Mesodermal cell (in vitro differentiated cells): ENCODE measurements at regions not wholly inside any gene's neighbourhood (a gene's known extent, or its start where the extent isn't known, plus 50 kb on each side); places are given as distances from the start of the nearest gene placed in this dataset.

Source experiments
- H3K27ac ChIP-seq: 2 replicates; pipeline ENCODE4 v1.7.0; 2013; ENCODE audit warnings: mild to moderate bottlenecking, low read depth, low read length, moderate library complexity; ENCODE audit not compliant: severe bottlenecking
- H3K36me3 ChIP-seq: 2 replicates; pipeline ENCODE4 v1.7.1; 2013; ENCODE audit warnings: mild to moderate bottlenecking, low read length, moderate library complexity; ENCODE audit not compliant: control insufficient read depth, insufficient read depth
- H3K4me1 ChIP-seq: one replicate; pipeline ENCODE4 v1.7.1; 2013; ENCODE audit warnings: mild to moderate bottlenecking, low read length; ENCODE audit not compliant: insufficient read depth, control insufficient read depth, poor library complexity, severe bottlenecking
- H3K4me3 ChIP-seq: 2 replicates; pipeline ENCODE4 v1.7.0; 2013; ENCODE audit warnings: low read length, control low read depth, mild to moderate bottlenecking; ENCODE audit not compliant: insufficient read depth, poor library complexity, severe bottlenecking; ENCODE audit errors: extremely low read depth
- H3K9me3 ChIP-seq: 2 replicates; pipeline ENCODE4 v1.7.1; 2013; ENCODE audit warnings: mild to moderate bottlenecking, low read length, moderate library complexity; ENCODE audit not compliant: control insufficient read depth
- WGBS, 2 experiments: methylation state at CpG; one replicate each; pipeline ENCODE4 v1.1.5; 2013; ENCODE audit warnings: missing lambda C conversion rate in 2 of 2; ENCODE audit not compliant: insufficient coverage in 2 of 2; 5-methylcytosine and 5-hydroxymethylcytosine counted together

DNA sequence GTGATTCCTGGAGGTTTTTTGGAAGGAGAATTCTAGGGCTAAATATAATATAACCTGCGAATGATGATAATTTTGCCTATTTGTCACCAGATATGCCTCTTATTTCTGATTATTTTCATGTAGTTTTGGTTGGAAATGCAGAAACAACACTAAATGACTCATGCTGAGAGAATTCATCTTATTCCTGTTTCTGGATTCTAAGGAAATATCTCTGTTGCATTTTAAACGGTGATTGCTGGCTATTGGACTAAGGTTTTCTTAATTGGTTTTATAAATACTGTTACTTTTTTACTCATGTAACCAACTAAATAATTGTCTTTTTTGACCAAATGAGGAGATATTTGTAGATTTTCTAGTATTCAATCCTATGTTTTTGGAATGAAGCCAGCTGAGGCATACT lies 204.9 kb upstream of the NPSR1 start:
- Histone ChIP-seq H3K27ac (no peak overlapping the region), H3K4me3 (no peak overlapping the region), H3K4me1 (no peaks in the 10 kb centered on the region), H3K9me3 (no peaks in the 10 kb centered on the region), H3K36me3 (no peaks in the 10 kb centered on the region)
- no CpG with 5 or more reads among the region's 2 CpGs for WGBS, 2 experiments

DNA sequence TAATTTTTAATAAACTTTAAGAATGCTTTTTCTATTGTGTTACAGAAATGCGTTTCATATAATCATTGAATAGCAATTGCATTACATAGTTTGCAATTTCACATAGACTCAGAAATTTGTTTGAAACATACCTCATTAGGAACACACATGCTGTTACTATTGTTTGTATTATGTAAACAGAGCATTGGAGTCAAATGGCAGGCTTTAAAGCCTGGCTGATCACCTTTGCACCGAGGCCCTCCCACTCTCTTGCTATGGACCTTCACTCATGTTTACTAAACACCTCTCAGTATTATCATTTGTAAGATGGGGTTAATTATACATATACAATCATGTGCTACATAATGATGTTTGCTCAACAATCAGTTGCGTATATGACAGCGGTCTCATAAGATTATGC lies 203.6 kb upstream of the NPSR1 start:
- no peaks in the 10 kb centered on the region for H3K36me3 ChIP-seq
- H3K4me3 ChIP-seq = no peak overlapping the region
- WGBS, 2 experiments = no CpG with 5 or more reads among the region's 4 CpGs

DNA sequence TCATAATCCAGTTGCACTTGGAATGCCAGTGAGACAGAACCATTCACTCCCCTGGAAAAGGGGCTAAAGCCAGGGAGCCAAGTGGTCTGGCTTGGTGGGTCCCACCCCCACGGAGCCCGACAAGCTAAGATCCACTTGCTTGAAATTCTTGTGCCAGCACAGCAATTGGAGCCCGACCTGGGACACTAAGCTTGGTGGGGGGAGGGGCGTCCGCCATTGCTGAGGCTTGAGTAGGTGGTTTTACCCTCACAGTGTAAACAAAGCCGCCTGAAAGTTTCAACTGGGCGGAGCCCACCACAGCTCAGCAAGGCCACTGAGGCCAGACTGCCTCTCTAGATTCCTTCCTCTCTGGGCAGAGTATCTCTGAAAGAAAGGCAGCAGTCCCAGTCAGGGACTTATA lies 200.7 kb upstream of the NPSR1 start:
- no peak overlapping the region for H3K27ac ChIP-seq
- no peaks in the 10 kb centered on the region for H3K36me3 ChIP-seq
- 86 to 92% methylated on average over 3 to 4 of the region's 7 CpGs for WGBS, 2 experiments
- no peak overlapping the region for H3K4me3 ChIP-seq
- H3K9me3 ChIP-seq = no peaks in the 10 kb centered on the region
- no peaks in the 10 kb centered on the region for H3K4me1 ChIP-seq

More for the DNA sequence above, 203.6 kb upstream of the NPSR1 start:
- no peak overlapping the region for H3K27ac ChIP-seq
- H3K4me1 ChIP-seq = no peaks in the 10 kb centered on the region
- no peaks in the 10 kb centered on the region for H3K9me3 ChIP-seq

DNA sequence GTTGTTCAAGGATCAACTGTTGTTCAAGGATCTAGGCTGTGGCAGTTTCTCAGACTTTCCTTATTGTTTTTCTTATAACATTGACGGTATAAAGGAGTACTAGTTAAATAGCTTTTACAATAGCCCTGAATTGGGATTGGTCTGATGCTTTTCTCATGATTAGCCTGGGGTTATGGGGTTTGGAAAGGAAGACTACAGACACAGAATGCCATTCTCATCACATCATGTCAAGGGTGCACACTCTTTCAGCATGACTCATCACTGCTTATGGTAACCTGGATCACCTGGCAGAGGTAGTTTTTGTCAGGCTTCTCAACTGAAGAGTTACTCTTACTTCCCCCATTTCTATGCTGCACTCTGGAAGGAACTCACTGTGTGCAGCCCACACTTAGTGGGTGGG lies 194.2 kb upstream of the NPSR1 start:
- no CpG with 5 or more reads among the region's 1 CpG for WGBS, 2 experiments
- H3K4me1 ChIP-seq = peaks cover 7% of the 10 kb centered on the region
- H3K27ac ChIP-seq = no peak overlapping the region
- no peak overlapping the region for H3K4me3 ChIP-seq
- H3K9me3 ChIP-seq = no peaks in the 10 kb centered on the region
- H3K36me3 ChIP-seq = no peaks in the 10 kb centered on the region

DNA sequence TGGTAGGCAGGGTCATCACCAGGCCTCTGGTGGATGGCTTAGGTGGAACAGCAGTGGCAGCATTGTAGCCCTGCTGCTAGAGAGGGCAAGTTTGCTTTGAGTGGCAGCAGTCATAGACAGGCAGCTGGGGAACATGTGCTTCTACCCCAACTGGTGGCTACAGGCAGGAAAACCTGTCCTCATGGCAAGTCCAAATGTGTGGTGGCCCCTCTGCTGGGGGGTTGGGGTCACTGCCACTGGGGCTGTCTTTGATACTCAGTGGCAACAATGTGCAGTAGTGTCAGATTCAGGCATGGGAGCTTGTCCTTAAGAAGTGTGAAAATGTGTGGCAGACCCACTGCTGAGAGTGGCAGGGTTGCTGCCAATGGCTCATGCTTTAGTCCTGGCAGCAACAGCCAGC lies 186.2 kb upstream of the NPSR1 start:
- no peak overlapping the region for H3K27ac ChIP-seq
- no peaks in the 10 kb centered on the region for H3K9me3 ChIP-seq
- no peaks in the 10 kb centered on the region for H3K4me1 ChIP-seq
- no peaks in the 10 kb centered on the region for H3K36me3 ChIP-seq
- no peak overlapping the region for H3K4me3 ChIP-seq

DNA sequence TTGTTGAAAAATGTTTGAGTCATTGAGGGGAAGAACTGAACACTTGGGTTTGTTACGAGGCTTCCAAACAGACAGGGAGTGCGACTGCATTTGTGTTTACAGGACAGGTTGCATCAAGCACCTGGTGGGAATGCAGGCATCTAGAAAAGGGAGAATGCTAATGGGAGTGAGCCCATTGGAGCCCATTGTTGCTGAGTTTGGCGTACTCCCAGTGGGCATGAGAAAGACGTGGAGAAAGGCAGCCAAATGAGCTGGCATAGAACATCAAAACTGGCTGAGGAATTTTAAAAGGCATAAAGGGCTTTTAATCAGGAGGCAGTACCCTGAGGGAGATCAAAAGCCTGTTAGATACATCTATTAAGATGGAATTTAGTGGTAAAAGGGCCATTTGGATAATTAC lies 171.6 kb upstream of the NPSR1 start:
- H3K27ac ChIP-seq = no peak overlapping the region
- no peak overlapping the region for H3K4me3 ChIP-seq
- H3K4me1 ChIP-seq = no peaks in the 10 kb centered on the region
- 89 to 91% methylated on average over 4 of the region's 4 CpGs for WGBS, 2 experiments
- no peaks in the 10 kb centered on the region for H3K36me3 ChIP-seq
- H3K9me3 ChIP-seq = no peaks in the 10 kb centered on the region

DNA sequence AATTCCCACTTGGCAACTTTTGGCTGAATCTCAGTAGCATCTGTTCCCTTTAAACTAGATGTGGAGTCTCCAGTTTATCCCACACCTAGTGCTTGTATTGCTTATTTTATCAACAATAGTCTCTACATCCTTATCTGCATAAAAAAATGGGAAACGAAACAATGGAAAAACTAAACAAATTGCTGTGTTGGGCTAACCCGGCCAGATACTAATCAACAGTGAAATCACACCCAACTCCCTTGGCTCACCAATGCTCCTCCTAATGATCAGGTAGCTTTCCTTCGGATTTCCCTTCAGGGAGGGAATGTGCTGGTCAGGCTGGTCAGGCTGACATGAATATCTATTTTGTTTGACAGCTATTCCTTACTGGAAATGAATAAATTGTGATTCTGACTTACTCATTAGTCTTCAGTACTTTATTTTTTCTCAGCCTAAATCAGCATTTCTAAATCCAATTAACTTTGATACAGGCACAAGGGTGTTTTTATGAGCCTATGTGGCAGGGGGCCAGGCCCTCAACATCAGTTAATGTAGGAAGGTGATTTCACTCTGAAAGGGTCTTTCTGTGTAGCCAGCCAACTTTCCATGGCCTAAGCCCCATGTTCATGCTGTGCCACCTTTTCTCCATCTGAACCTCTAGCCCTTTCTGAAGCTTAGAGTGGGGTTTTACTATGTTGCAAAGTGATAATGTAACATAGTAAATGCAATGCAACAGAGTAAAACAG lies 170.5 kb upstream of the NPSR1 start:
- 87 to 100% methylated on average over 2 of the region's 3 CpGs for WGBS, 2 experiments
- Histone ChIP-seq H3K36me3 (no peaks in the 10 kb centered on the region), H3K4me1 (no peaks in the 10 kb centered on the region), H3K9me3 (no peaks in the 10 kb centered on the region), H3K4me3 (no peak overlapping the region), H3K27ac (no peak overlapping the region)

DNA sequence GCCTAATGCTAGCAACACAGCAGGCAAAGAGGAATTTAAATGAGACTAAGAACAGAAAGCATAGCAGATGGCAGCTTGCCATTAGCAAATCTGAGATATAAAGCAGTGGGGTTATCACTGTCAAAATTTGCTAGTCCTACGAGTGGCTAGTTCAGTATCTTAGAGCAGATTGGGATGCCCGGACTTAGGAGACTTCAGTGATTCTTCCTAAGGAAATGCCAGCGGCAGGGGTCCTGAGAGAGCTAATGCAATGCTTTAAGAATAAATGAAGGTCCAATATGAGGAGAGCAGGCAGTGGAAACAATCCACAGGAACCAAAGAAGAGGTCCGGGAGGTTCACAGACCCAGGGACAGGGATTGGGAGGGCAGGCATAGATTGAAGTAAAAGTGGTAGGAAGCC lies 169.3 kb upstream of the NPSR1 start:
- no peak overlapping the region for H3K27ac ChIP-seq
- H3K36me3 ChIP-seq = no peaks in the 10 kb centered on the region
- no peak overlapping the region for H3K4me3 ChIP-seq
- WGBS, 2 experiments = 70 to 74% methylated on average over 4 of the region's 4 CpGs
- no peaks in the 10 kb centered on the region for H3K4me1 ChIP-seq
- no peaks in the 10 kb centered on the region for H3K9me3 ChIP-seq

DNA sequence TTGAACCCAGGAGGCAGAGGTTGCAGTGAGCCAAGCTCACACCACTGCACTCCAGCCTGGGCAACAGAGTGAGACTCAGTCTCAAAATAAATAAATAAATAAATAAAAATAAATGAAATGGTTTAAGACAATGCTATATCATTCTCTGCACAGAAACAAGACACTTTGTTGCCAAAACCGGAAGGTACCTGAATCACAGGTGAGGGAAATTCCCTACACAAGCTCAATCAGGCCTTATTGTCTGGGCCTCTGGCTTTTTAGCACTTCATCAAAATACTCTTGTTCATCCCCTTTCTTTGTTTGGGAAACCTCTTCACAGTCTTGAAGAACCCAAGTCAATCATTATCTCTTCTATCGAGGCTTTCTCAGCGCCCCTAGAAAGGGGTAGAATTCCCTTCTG lies 166.1 kb upstream of the NPSR1 start:
- H3K4me1 ChIP-seq = no peaks in the 10 kb centered on the region
- H3K9me3 ChIP-seq = no peaks in the 10 kb centered on the region
- H3K36me3 ChIP-seq = no peaks in the 10 kb centered on the region
- H3K4me3 ChIP-seq = no peak overlapping the region
- 89 to 100% methylated on average over 1 of the region's 3 CpGs for WGBS, 2 experiments
- no peak overlapping the region for H3K27ac ChIP-seq

DNA sequence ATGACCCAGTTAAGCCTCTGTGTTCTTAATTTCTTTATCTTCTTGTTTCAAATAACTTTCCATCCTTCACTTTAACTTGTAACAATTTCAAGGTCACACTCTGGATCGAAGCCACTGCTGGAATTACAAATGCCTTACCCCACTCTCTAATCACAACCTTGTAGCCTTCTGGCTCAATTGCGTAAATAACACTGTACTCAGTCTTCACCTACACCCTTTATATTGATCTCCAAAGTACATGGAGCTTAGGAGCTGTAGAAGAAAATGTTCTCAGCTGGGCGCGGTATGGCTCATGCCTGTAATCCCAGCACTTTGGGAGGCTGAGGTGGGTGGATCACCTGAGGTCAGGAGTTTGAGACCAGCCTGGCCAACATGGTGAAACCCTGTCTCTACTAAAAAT lies 164.3 kb upstream of the NPSR1 start:
- H3K36me3 ChIP-seq = no peaks in the 10 kb centered on the region
- no peak overlapping the region for H3K27ac ChIP-seq
- H3K4me3 ChIP-seq = no peak overlapping the region
- H3K9me3 ChIP-seq = no peaks in the 10 kb centered on the region
- no peaks in the 10 kb centered on the region for H3K4me1 ChIP-seq
- 84 to 100% methylated on average over 1 to 3 of the region's 4 CpGs for WGBS, 2 experiments

DNA sequence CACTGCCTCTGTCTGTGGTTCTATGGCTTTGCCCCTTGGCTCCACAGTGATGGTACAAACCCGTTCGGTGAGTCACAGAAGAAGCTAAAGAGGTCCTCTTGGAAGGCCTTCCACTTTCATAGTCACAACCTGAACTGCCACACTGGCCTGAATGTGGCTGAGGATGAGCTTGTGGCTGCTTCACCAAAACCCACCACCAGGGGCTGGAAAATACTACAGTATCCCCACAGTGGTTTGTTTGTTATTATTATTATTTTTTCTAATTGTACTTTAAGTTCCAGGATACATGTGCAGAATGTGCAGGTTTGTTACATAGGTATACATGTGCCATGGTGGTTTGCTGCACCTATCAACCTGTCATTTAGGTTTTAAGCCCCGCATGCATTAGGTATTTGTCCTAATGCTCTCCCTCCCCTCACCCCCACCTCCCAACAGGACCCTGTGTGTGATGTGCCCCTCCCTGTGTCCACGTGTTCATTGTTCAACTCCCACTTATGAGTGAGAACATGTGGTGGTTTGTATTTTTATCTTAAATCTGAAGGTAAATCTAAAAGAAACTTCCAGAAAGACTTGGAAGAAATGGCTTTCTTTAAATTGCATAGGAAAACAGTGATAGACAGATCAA lies 160.8 kb upstream of the NPSR1 start:
- no peak overlapping the region for H3K4me3 ChIP-seq
- no peaks in the 10 kb centered on the region for H3K36me3 ChIP-seq
- no peaks in the 10 kb centered on the region for H3K4me1 ChIP-seq
- WGBS, 2 experiments = 80 to 86% methylated on average over 2 of the region's 4 CpGs
- no peaks in the 10 kb centered on the region for H3K9me3 ChIP-seq
- no peak overlapping the region for H3K27ac ChIP-seq
